ENCODE measurements at regions not wholly inside any gene's neighbourhood (a gene's known extent, or its start where the extent isn't known, plus 50 kb on each side); places are given as distances from the start of the nearest gene placed in this dataset.

GRCh38 chr3:127385540-127385870 is 97.7 kb upstream of the PRR20G start:
- POLR2A ChIA-PET, result interaction anchor here (0.6 kb wide), 1 partner anchor 29 kb away, joined by 3 read pairs; no protein-coding TSS in a partner anchor
- CTCF ChIA-PET, result no interaction called here
- peaks cover 9% of the 10 kb centered on the region for H3K9me3 Mint-ChIP-seq (ENCODE audit: unreplicated experiment)

GRCh38 chr3:127384717-127385539 is 97.1 kb upstream of the PRR20G start:
- no peak overlapping the region for H3K4me3 ChIP-seq (ENCODE audit: low read depth, low read length)
- TF ChIP-seq CTCF (IDR thresholded peaks at IDR 0.05; ENCODE audit: insufficient read depth in 1 of 2, low read depth in 1 of 2, low read length in 1 of 2, severe bottlenecking in 1 of 2, unreplicated experiment in 1 of 2), result no peak

More at GRCh38 chr3:127385540-127385870, 97.7 kb upstream of the PRR20G start:
- H3K27me3 ChIP-seq (replicated peaks; ENCODE audit: control insufficient read depth, insufficient read depth, low read length), result no peaks in the 10 kb centered on the region
- intact Hi-C loops (cut with micrococcal nuclease; ENCODE audit: unreplicated experiment), result no loop called here
- no peaks in the 10 kb centered on the region for H3K4me1 ChIP-seq
- H3K36me3 ChIP-seq (ENCODE audit: control insufficient read depth, insufficient read depth, low read length), result no peaks in the 10 kb centered on the region
- H3K9me3 ChIP-seq, result peaks cover 10% of the 10 kb centered on the region; the same call in 1 of the 2 replicates
- BruUV-seq (replicated peaks), result no TSS peak
- peaks cover 24% of the 10 kb centered on the region for H3K27me3 Mint-ChIP-seq (ENCODE audit: insufficient read depth, unreplicated experiment)
- H3K4me3 ChIP-seq (ENCODE audit: low read depth, low read length), result no peak overlapping the region
- no peak for DNase-seq
- H3K27ac Mint-ChIP-seq (ENCODE audit: unreplicated experiment), result no peak overlapping the region
- TF ChIP-seq CTCF (IDR thresholded peaks at IDR 0.05; ENCODE audit: insufficient read depth in 1 of 2, low read depth in 1 of 2, low read length in 1 of 2, severe bottlenecking in 1 of 2, unreplicated experiment in 1 of 2), result no peak
- H3K36me3 Mint-ChIP-seq (ENCODE audit: insufficient read depth, unreplicated experiment), result no peaks in the 10 kb centered on the region
- H3K4me3 Mint-ChIP-seq (ENCODE audit: unreplicated experiment), result no peak overlapping the region
- H3K4me1 Mint-ChIP-seq (ENCODE audit: low read depth, unreplicated experiment), result no peaks in the 10 kb centered on the region

GRCh38 chr3:127383656-127384179 is 95.9 kb upstream of the PRR20G start:
- H3K36me3 ChIP-seq (ENCODE audit: control insufficient read depth, insufficient read depth, low read length), result no peaks in the 10 kb centered on the region
- no peaks in the 10 kb centered on the region for H3K4me1 Mint-ChIP-seq (ENCODE audit: low read depth, unreplicated experiment)
- POLR2A ChIA-PET, result no interaction called here
- no peak for DNase-seq
- intact Hi-C loops (cut with micrococcal nuclease; ENCODE audit: unreplicated experiment), result no loop called here
- no TSS peak for BruUV-seq (replicated peaks)
- H3K4me3 ChIP-seq (ENCODE audit: low read depth, low read length), result no peak overlapping the region
- no peak overlapping the region for H3K4me3 Mint-ChIP-seq (ENCODE audit: unreplicated experiment)
- TF ChIP-seq CTCF (IDR thresholded peaks at IDR 0.05; ENCODE audit: insufficient read depth in 1 of 2, low read depth in 1 of 2, low read length in 1 of 2, severe bottlenecking in 1 of 2, unreplicated experiment in 1 of 2), result no peak
- peaks cover 10% of the 10 kb centered on the region; the same call in 1 of the 2 replicates for H3K9me3 ChIP-seq
- no peaks in the 10 kb centered on the region for H3K27me3 ChIP-seq (replicated peaks; ENCODE audit: control insufficient read depth, insufficient read depth, low read length)
- peaks cover 26% of the 10 kb centered on the region for H3K27me3 Mint-ChIP-seq (ENCODE audit: insufficient read depth, unreplicated experiment)
- H3K9me3 Mint-ChIP-seq (ENCODE audit: unreplicated experiment), result peaks cover 9% of the 10 kb centered on the region
- no peak overlapping the region for H3K27ac Mint-ChIP-seq (ENCODE audit: unreplicated experiment)
- CTCF ChIA-PET, result no interaction called here
- H3K4me1 ChIP-seq, result no peaks in the 10 kb centered on the region
- H3K36me3 Mint-ChIP-seq (ENCODE audit: insufficient read depth, unreplicated experiment), result no peaks in the 10 kb centered on the region

More at GRCh38 chr3:127384717-127385539, 97.1 kb upstream of the PRR20G start:
- BruUV-seq (replicated peaks), result no TSS peak
- ChIA-PET CTCF (no interaction called here), POLR2A (no interaction called here)
- peaks cover 10% of the 10 kb centered on the region; the same call in 1 of the 2 replicates for H3K9me3 ChIP-seq
- intact Hi-C loops (cut with micrococcal nuclease; ENCODE audit: unreplicated experiment), result no loop called here
- H3K27me3 ChIP-seq (replicated peaks; ENCODE audit: control insufficient read depth, insufficient read depth, low read length), result no peaks in the 10 kb centered on the region
- Mint-ChIP-seq H3K4me1 (ENCODE audit: low read depth, unreplicated experiment) (no peaks in the 10 kb centered on the region), H3K4me3 (ENCODE audit: unreplicated experiment) (no peak overlapping the region), H3K27ac (ENCODE audit: unreplicated experiment) (no peak overlapping the region), H3K27me3 (ENCODE audit: insufficient read depth, unreplicated experiment) (peaks cover 26% of the 10 kb centered on the region), H3K36me3 (ENCODE audit: insufficient read depth, unreplicated experiment) (no peaks in the 10 kb centered on the region), H3K9me3 (ENCODE audit: unreplicated experiment) (peaks cover 9% of the 10 kb centered on the region)
- H3K36me3 ChIP-seq (ENCODE audit: control insufficient read depth, insufficient read depth, low read length), result no peaks in the 10 kb centered on the region
- no peaks in the 10 kb centered on the region for H3K4me1 ChIP-seq
- DNase-seq, result no peak

All from Caco-2 (cell line).